ENCODE measurements at regions not wholly inside any gene's neighbourhood (a gene's known extent, or its start where the extent isn't known, plus 50 kb on each side); places are given as distances from the start of the nearest gene placed in this dataset.

GRCh38 chr4:55291227-55291640 lies 54.8 kb upstream of the SRD5A3 start:
- TF ChIP-seq CTCF (IDR thresholded peaks at IDR 0.05; ENCODE audit: insufficient read depth, low read length) = no peak
- no peak for TF ChIP-seq GABPA (IDR thresholded peaks at IDR 0.05; ENCODE audit: low read depth)
